ENCODE measurements at regions not wholly inside any gene's neighbourhood (a gene's known extent, or its start where the extent isn't known, plus 50 kb on each side); places are given as distances from the start of the nearest gene placed in this dataset.

DNA sequence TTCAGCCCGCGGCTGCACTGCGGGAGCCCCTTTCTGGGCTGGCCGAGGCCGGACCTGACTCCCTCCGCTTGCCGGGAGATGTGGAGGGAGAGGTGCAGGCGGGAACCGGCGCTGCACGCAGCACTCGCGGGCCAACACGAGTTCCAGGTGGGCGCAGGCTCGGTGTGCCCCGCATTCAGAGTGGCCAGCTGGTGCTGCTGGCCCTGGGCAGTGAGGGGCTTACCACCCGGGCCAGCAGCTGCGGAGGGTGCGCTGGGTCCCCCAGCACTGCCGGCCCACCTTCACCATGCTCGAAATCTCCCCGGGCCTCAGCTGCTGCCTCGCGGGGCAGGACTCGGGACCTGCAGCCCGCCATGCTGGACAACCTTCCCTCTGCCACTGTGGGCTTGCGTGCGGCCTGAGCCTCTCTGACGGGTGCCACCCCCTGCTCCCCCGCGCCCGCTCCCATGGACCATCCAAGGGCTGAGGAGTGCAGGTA lies 733.5 kb upstream of the CCDC54 start:
- no peak for DNase-seq

DNA sequence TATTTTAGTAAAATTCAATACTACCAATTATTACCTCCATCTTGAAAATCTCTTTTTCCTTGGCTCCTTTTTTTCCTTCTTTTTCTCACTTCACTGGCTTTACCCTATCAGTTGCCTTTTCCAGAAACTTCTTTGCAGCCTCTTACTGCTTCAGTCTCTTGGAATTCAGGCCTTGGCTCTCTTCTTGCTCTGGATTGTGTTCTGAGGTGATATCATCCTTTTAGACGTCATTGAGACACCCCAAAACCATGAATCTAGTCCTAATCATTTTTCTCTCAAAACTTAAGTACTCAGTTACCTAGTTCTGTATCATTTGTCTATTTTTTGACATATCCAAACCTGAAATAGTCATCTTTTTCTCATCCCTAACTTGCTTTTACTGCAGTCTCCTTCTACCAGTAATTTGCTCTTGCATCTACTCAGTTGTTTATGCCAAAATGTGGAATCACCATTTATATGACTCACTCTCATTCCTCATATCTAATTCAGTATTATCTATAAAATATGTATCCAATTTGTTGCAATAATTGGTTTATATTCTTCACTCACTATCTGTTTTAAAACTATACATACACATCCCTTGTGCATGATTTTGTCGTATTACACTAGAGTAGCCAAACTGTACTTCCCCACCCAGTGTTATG lies 703.2 kb upstream of the CCDC54 start:
- DNase-seq = no peak

DNA sequence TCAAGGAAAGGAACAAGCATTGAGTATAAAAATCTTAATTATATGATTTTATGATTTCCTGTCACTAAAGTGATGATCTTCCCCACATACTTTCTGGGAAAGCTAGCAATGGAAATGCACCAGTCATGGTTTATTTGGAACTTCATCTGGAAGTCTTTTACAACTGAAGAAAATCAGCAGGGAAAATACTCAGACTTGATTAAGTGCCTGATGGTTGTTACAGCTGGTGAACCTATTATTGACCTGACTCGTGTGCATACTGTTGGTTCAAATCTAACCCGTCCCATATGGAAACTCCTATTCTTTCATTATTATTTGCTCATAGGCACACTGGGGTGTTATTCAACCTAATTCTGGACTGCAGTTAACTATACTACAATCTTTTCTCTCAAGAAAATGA lies 701.8 kb upstream of the CCDC54 start:
- no peak for DNase-seq

DNA sequence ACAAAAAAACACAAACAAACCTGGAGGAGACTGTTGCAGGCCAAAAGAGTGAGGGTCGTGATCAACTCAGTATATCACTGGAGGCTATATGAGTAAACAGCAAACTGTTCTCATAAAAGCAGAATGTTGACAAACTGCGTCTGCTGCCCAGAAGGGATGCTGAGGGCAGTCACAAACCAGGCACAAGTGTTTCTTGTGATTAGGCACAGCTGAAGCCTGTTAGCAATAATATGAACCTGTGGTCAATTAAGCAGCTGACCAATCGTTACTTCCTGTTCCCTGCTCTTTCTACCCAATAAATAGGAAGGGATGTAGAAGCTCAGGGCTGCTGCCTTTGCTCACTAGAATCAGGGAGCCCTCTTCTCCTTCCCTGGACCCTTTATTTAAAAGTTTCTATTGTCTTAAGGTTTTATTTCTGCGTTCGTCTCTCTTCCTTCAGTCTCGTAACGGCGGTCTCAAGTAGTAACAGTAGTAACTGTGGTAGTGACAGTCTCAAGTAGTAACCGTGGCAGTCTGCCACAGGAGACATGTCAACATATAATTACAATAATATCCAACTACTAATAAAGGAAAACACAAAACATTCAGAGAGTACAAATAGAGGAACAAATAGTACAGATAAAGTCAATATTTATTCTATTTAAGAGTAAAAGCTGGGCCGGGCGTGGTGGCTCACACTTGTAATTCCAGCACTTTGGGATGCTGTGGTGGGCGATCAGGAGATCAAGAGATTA lies 698.4 kb upstream of the CCDC54 start:
- no peak for DNase-seq

DNA sequence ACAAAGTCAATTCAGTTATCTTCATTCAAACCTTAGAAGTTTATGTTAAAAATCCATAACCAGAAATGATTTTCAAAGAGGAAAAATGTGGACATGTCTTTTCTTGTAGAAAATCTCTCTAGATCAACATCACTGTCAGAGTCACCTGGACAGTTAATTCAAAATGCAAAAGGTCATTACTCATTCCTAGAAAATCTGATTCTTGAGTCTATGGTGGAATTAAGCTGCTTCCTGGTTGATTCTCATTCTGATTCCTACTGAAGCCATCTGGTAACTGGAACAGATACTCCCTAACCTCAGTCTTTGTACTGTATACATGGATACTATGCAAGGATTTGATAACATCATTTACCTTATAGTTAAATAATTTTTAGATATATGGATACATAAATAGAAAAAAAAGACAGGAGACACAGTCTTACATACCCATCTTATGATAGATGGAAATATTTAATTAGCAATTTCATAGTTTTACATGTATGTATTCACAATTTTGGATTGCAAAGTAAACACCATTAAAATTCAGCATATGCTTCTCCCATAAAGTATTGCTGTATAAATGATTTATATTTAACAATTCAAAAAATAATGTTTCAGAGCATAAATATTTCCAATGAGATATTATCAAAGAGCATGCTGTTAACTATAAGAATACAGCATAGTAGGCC lies 693.2 kb upstream of the CCDC54 start:
- no peak for DNase-seq

DNA sequence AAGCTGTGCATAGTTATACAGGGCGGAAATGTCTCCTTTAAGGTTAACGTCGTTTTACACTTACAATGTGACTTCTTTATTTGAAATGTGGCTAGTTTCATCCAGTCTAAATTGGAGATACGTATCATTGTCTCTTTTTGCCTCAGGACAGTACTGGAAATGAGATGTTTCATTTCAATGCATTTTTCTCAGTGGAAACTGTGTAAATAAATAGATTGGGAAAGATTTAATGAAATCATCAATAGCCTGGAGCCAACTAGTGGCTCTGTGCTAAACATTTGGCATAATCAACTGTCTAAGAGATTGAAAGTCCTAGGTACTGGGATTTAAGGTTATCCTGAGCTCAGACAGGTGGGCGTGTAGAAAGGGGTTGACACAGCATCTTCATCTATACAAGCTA lies 691.5 kb upstream of the CCDC54 start:
- no peak for DNase-seq

DNA sequence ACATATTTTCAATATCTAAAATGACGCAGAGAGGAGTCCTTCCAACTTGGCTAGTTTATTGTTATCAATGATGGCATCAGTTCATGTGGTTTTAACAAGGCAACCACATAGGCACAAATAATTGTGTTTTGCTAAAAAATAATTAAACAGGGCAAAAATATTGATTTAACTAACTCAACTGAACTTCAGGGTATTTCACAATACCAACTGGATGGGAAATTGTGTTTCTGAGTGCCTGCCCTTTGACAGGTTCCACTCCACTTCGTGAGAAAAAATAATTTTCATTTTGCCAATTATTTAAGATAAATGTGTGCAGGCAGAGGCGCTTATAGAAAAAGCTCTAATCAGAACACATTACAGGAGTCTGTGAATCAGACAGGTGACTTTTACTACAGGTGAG lies 689.3 kb upstream of the CCDC54 start:
- no peak for DNase-seq

DNA sequence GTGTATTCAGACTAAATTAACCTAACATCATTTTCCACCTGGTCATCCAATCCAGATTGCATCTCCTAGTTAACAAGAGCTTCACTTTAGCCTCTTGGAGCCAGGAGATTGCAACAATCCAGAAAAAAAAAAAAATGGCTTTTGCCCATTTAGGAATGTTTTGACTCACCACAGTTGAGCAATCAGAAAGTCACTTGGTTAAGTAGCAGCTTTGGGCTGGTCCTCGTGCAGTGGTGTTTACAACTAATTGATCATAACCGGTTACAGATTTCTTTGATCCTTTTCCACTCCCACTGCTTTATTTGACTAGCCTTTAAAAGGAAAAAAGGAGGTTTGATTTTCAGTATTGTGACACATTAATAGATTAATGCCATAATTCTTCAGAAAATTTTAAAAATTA lies 688.8 kb upstream of the CCDC54 start:
- DNase-seq = no peak

DNA sequence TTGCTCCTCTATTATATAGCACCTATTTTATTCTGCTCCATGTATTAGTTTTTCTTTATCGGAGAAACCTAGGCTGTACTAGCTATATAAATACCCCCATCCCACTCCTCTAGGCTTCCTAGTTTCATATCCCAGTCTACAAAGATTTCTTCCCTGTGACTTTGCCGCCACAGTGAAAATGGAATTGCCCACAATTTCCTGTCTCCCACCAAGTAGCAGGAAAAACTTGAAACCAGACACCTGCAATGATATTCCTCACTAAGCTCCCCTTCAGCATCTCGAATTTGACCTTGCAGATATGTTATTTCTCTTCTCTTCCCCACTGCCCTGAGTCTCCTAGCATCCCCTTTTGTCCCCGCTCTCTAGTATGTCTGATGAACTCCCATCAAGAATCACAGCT lies 685.8 kb upstream of the CCDC54 start:
- DNase-seq = no peak

DNA sequence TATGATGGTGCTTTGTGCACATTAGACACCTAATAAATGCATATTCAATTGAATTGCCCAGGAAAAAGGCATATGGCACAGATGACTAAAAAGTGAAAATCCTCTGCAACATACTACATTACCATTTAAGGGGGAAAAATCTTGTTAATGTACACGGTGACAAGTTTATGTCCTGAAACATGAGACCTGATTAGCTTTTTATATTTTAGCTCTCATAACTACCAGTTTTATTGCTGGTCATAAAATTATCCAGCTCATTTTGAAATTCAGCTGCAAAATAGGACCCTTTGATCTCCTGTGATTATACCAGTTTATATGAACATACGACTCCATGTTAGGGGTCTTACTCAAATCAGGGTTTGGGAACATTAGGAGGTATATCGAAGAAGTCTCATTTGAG lies 684.6 kb upstream of the CCDC54 start:
- DNase-seq = no peak

DNA sequence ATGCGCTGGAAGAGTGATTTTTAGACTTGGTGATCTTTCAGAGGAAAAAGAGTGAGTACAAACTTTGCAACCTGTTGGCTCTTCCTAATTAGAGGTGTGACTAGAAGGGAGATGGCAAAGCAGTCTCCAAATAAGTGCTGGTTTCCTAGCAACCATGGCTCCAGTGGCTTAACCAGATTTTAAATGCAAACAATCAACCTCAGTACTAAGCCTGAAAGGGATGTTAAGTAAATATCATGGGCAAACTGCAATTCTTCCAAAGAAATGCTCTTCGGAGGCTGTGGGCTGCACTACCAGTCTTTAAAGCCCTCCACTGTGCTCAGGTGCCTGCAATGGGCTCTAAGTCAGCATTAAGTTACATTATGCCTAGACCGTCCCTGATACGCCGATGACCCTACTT lies 678.1 kb upstream of the CCDC54 start:
- DNase-seq = no peak

DNA sequence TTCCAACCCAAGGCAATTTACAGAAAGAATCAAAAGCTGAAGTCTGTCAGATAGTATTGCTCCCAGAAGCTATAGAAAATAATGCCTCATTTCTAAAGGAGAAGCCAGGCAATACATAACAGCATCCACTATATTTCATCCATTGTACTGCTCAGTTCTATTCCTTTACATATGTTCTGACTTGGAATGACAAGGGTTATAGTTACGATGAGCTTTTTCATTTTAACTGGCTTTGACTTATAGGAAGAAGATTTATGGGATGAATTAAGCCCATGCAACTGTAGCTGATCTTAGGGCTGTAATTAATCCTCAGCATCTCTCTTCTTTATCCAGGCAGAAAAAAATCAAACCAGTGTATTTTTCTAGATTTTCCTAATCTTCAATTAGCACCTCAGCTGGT lies 676.3 kb upstream of the CCDC54 start:
- no peak for DNase-seq

DNA sequence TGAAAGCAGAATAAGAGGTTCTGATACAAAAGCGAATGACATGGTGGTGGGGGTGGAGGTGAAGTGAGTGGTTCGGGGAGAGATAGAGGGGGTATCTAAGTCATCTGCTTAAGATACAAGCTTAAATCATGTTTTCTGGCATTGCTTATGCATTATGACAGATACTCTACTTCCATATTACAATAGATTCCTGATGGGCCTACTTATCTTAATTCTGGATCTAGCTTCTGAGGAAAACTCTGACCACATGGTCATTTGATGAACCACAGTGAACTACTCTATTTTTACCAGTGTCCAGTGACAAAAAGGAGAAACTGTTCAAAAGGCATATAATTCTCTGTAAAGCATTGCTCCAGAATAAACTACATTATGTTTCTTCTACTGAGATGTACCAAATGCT lies 673.7 kb upstream of the CCDC54 start:
- DNase-seq = no peak

DNA sequence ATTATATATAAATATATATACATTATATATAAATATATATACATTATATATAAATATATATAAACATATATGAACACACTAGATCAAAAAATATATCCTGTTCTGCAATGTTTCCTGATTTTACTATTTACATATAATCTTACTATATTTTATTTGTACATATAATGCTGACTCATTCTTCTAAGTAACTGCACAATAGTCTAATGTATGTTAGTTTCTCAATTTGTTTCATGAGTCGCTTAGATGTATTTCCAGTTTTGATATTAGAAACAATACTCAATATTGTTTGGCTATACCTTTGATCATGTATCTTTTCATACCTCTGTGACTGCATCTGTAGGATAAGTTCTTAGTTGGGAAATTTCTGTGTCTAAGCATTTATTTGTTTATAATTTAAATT lies 669.9 kb upstream of the CCDC54 start:
- DNase-seq = no peak

DNA sequence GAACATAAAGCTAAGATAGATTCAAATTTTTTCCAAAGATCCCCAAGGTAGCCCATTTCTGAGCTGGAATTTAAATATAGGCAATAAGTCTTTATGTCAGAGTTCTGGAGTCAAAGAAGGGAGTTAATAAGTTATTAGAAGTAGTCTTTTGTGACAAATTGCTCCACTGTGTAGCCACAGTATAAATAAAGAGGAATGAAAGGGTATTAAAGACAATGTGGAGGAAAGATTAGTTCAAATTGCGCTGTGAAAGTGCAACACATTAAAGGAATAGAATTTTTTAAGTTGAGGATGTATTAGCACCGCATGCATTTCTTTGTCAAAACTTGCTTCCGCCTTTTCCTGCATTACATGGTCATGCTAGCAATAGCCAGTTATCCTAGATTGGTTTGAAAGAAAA lies 666.6 kb upstream of the CCDC54 start:
- DNase-seq = no peak

DNA sequence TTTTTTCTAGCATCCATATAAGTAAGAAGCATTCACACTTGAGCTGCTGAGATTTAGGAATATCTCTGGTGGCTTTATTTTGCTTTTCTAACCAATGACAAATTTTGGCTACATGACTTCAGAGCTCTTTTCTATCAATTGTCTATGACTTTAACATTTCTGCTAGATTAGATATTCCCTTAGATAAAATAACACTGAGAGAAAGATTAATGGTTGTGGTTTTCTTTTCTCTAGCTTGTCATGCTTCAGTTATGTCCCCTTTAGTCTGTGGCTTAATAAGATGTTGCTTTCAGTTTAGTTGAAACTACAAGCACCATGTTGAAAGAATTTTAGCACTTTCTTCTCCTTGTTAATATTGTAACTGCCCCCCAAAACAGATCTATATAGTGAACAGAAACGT lies 665.6 kb upstream of the CCDC54 start:
- no peak for DNase-seq

DNA sequence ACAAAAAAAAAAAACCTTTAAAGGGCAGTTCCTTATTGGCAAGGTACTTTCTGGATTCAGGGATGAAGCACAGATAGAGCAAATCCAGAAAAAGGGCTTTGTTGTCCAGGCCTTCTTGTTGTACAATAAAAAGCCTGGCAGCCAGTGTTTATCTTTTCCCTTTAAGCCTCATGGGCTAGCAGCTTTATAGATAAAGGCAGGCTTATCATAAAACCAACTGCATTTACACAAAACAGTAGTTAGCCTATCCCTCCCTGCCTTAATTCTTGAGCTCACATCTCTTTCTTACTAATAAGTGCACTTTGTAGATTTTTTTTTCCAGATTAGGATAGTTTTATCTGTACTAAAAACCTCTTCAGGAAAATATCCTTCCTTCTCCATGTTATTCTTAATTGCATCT lies 662.8 kb upstream of the CCDC54 start:
- DNase-seq = no peak

DNA sequence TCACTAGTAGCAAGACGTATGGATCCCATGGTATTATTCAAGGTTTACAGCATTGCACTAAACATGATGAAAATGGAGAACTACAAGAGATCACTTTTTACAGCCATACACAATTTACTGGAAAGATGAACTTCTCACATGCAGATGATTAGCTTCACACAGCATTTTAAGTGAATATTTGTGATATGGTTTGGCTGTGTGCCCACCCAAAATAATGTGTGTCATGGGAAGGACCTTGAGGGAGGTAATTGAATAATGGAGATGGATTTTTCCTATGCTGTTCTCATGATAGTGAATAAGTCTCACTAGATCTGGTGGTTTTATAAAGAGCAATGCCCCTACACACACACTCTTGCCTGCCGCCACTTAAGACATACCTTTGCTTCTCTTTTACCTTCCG lies 662.0 kb upstream of the CCDC54 start:
- DNase-seq = no peak

DNA sequence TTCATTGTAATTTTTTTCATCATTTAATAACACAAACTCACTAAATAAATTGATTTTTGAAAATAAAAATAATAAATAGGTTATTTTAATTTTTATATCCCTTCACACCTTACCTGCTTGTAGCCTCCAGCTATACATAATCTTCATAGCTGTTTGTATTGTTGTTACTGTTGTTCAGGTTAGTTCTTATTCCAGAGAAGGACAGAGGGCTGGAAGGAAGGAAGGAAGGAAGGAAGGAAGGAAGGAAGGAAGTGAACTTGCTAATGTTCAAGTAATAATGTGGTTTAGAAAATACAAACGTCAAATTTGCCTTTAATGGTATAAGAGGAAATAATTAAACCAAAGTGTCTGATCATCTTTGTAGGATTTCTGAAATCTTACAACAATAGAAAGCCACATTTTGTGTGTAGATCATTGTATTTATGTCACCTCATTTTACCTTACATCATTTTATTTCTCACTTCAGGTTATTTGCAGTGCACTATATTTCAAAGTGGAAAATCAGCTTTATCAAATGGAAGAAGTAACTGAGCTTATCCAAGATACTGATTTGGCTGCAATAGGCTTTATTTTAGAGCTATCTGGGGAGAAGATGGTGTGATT lies 660.0 kb upstream of the CCDC54 start:
- DNase-seq = no peak

DNA sequence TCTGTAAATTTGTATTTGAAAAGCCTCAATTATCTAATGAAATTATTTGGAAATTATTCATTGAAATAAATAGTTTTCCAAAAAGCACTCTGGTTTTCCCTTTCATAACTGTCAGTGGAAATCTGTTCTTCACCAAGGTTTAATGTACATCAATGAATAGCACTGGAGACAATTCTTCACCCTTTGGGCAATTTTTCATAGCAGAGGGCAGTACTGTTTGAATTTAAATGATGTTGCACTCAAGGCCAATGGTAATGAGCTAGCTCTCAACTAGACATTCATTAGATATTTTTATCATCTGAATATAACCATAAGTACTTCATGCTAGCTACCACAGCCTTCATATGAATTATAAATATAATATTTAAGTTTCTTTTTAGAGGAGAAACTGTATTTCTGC lies 658.2 kb upstream of the CCDC54 start:
- DNase-seq = no peak

DNA sequence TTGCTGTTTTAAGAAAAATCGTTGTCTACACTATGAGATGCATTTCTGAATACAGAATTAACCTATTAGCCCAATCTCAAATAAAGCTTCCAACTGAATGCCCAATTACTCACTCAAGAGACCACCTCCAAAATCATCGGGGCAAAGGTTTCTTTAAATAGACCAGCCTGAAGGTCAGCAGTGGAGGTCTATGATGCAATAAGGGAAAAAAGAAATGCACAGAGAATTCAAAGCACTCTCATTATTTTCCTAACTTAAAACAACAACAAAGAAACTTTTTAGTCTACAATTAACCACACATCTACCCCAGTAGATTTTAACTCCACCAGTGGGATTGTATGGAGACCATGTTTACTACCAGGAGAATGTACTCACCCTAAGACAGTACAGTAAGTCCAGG lies 657.7 kb upstream of the CCDC54 start:
- DNase-seq = no peak

DNA sequence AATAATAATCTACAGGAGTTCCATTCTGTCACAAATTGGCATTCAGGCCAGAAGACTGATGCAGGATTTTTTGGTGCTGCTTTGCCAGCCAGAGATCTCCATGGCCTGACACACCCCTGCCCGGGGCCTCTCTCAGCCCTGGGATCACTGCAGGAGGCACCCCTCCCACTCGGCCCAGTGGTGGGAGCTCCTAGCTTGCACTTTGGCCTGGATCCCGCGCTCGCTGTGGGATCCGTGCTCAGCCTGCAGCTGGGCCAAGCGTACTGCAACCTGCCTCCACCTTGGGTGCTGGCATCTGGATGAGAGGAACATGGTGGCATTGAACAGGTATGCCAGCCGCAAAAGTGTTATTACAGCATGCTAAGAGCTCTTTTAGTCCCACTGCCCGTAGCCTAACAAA lies 656.7 kb upstream of the CCDC54 start:
- DNase-seq = no peak

DNA sequence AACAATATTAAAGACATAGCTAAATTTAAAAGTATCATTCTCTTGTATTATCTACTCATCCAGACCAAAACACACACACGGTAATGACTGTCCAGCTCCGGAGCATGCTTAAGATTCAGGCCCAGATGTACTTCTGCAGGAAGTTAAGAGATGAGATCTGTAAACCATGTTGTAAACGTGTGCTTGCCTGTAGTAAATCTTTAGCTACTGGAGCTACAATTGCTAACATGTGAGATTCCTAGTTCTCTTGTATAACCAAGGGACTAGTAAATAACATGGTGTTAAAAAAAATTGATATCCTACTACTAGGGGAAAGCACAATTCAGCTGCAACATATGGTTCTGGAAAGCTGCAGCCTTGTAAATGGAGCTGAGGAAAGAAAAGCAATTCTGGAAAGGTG lies 651.7 kb upstream of the CCDC54 start:
- DNase-seq = no peak

Data from activated CD8-positive, alpha-beta memory T cell treated with anti-CD3 and anti-CD28 coated beads, Interleukin-2, amount 50 U/mL, for 4 hours (primary cell).